ENCODE measurements at regions not wholly inside any gene's neighbourhood (a gene's known extent, or its start where the extent isn't known, plus 50 kb on each side); places are given as distances from the start of the nearest gene placed in this dataset.
A peak's percentile ranks its signal among the peaks of the same experiment; 100 is the strongest.

- in situ Hi-C loops (cut with HindIII; ENCODE audit: low pct_unique_long_range_greater_than_20kb, low sequenced_read_pairs): no loop called here
- DNase-seq (ENCODE audit: low read depth): peak; percentile 30
Measured at GRCh38 chr4:74661427-74662201, 132.7 kb downstream of the BTC start.

- in situ Hi-C loops (cut with HindIII; ENCODE audit: low pct_unique_long_range_greater_than_20kb, low sequenced_read_pairs): no loop called here
- DNase-seq (ENCODE audit: low read depth): no peak
Measured at GRCh38 chr4:74663631-74664030, 130.7 kb downstream of the BTC start.

- in situ Hi-C loops (cut with HindIII; ENCODE audit: low pct_unique_long_range_greater_than_20kb, low sequenced_read_pairs): no loop called here
- DNase-seq (ENCODE audit: low read depth): peak; percentile 93
Measured at GRCh38 chr4:74665346-74665745, 129.0 kb downstream of the BTC start.

GRCh38 chr4:74665876-74666275, 128.4 kb downstream of the BTC start:
- in situ Hi-C loops (cut with HindIII; ENCODE audit: low pct_unique_long_range_greater_than_20kb, low sequenced_read_pairs): no loop called here
- no peak for DNase-seq (ENCODE audit: low read depth)

GRCh38 chr4:74667438-74667837, 126.9 kb downstream of the BTC start:
- in situ Hi-C loops (cut with HindIII; ENCODE audit: low pct_unique_long_range_greater_than_20kb, low sequenced_read_pairs): no loop called here
- no peak for DNase-seq (ENCODE audit: low read depth)

- in situ Hi-C loops (cut with HindIII; ENCODE audit: low pct_unique_long_range_greater_than_20kb, low sequenced_read_pairs): no loop called here
- no peak for DNase-seq (ENCODE audit: low read depth)
Measured at GRCh38 chr4:74667944-74668343, 126.4 kb downstream of the BTC start.

- no peak for DNase-seq (ENCODE audit: low read depth)
- in situ Hi-C loops (cut with HindIII; ENCODE audit: low pct_unique_long_range_greater_than_20kb, low sequenced_read_pairs): no loop called here
Measured at GRCh38 chr4:74669702-74670101, 124.6 kb downstream of the BTC start.

GRCh38 chr4:74670583-74670982, 123.7 kb downstream of the BTC start:
- in situ Hi-C loops (cut with HindIII; ENCODE audit: low pct_unique_long_range_greater_than_20kb, low sequenced_read_pairs): no loop called here
- DNase-seq (ENCODE audit: low read depth): no peak

- in situ Hi-C loops (cut with HindIII; ENCODE audit: low pct_unique_long_range_greater_than_20kb, low sequenced_read_pairs): no loop called here
- DNase-seq (ENCODE audit: low read depth): peak; percentile 73
Measured at GRCh38 chr4:74671080-74671698, 123.1 kb downstream of the BTC start.

GRCh38 chr4:74674750-74675149, 119.6 kb downstream of the BTC start:
- DNase-seq (ENCODE audit: low read depth): no peak
- in situ Hi-C loops (cut with HindIII; ENCODE audit: low pct_unique_long_range_greater_than_20kb, low sequenced_read_pairs): no loop called here

- peak; percentile 64 for DNase-seq (ENCODE audit: low read depth)
- in situ Hi-C loops (cut with HindIII; ENCODE audit: low pct_unique_long_range_greater_than_20kb, low sequenced_read_pairs): no loop called here
Measured at GRCh38 chr4:74675673-74676279, 118.5 kb downstream of the BTC start.

GRCh38 chr4:74682567-74683359, 111.6 kb downstream of the BTC start:
- in situ Hi-C loops (cut with HindIII; ENCODE audit: low pct_unique_long_range_greater_than_20kb, low sequenced_read_pairs): no loop called here
- DNase-seq (ENCODE audit: low read depth): peak; percentile 93

GRCh38 chr4:74692972-74693371, 101.4 kb downstream of the BTC start:
- DNase-seq (ENCODE audit: low read depth): no peak
- in situ Hi-C loops (cut with HindIII; ENCODE audit: low pct_unique_long_range_greater_than_20kb, low sequenced_read_pairs): no loop called here
